NCI-H1417 (cell line): ENCODE measurements at regions not wholly inside any gene's neighbourhood (a gene's known extent, or its start where the extent isn't known, plus 50 kb on each side); places are given as distances from the start of the nearest gene placed in this dataset.
"Not testable (repeated sequence)": the region's sequence is repeated elsewhere in the genome, so short reads cannot be mapped to it uniquely, and the experiment has no call there.

Experiments
- DNase-seq, 3 experiments: peaks; one replicate each; lab custom pipeline; 2025; lab: John Stamatoyannopoulos, UW

GRCh38 chr21:21858502-21859334, 860.5 kb downstream of the NCAM2 start:
- no peak for DNase-seq

- no peak for DNase-seq
These were observed 862.7 kb downstream of the NCAM2 start for GRCh38 chr21:21860888-21861287.

GRCh38 chr21:21864321-21864840, 866.2 kb downstream of the NCAM2 start:
- DNase-seq, result peak in 1 of 3 experiments; percentile 8

GRCh38 chr21:21897275-21897883, 899.2 kb downstream of the NCAM2 start:
- peak in 1 of 3 experiments; percentile 68 for DNase-seq

GRCh38 chr21:21898801-21899200, 900.6 kb downstream of the NCAM2 start:
- DNase-seq, result no peak

- not testable (repeated sequence) for DNase-seq
These were observed 904.2 kb downstream of the NCAM2 start for GRCh38 chr21:21902416-21902815.

GRCh38 chr21:21907271-21907670, 909.1 kb downstream of the NCAM2 start:
- no peak for DNase-seq

GRCh38 chr21:21915816-21916215, 917.6 kb downstream of the NCAM2 start:
- no peak for DNase-seq

GRCh38 chr21:21921410-21922232, 923.4 kb downstream of the NCAM2 start:
- peak; percentile 13 to 71 (median 29) for DNase-seq

- DNase-seq, result no peak
These were observed 931.0 kb downstream of the NCAM2 start for GRCh38 chr21:21929226-21929625.

- DNase-seq, result no peak
These were observed 931.6 kb downstream of the NCAM2 start for GRCh38 chr21:21929789-21930188.

GRCh38 chr21:21952566-21952965, 954.4 kb downstream of the NCAM2 start:
- no peak for DNase-seq

GRCh38 chr21:21955204-21955603, 957.0 kb downstream of the NCAM2 start:
- DNase-seq, result no peak

- no peak for DNase-seq
These were observed 959.3 kb downstream of the NCAM2 start for GRCh38 chr21:21957490-21957889.

GRCh38 chr21:21963911-21964310, 965.7 kb downstream of the NCAM2 start:
- no peak for DNase-seq

- DNase-seq, result peak in 2 of 3 experiments; percentile 64 to 91
These were observed 970.6 kb downstream of the NCAM2 start for GRCh38 chr21:21968810-21969209.

GRCh38 chr21:21969211-21969610, 971.0 kb downstream of the NCAM2 start:
- no peak for DNase-seq

- peak in 1 of 3 experiments; percentile 17 for DNase-seq
These were observed 973.2 kb downstream of the NCAM2 start for GRCh38 chr21:21971384-21971783.

GRCh38 chr21:21973806-21974205, 975.6 kb downstream of the NCAM2 start:
- DNase-seq, result no peak

- DNase-seq, result no peak
These were observed 998.7 kb downstream of the NCAM2 start for GRCh38 chr21:21996891-21997290.

GRCh38 chr21:21997390-21998333, 999.5 kb downstream of the NCAM2 start:
- DNase-seq, result peak in 1 of 3 experiments; percentile 38
